Ramos (cell line): ENCODE measurements at regions not wholly inside any gene's neighbourhood (a gene's known extent, or its start where the extent isn't known, plus 50 kb on each side); places are given as distances from the start of the nearest gene placed in this dataset.

Source experiments
- in situ Hi-C: fragments of 300-500 bp; cut with MboI; formaldehyde crosslinking; loops from one replicate; pipeline ENCODE4 v1.14.3; 2022; ENCODE audit warnings: low sequenced_read_pairs; ENCODE audit not compliant: unreplicated experiment

- in situ Hi-C loops: no loop called here
Measured at GRCh38 chr14:98962118-98962517, 309.9 kb downstream of the BCL11B start.

- in situ Hi-C loops: no loop called here
Measured at GRCh38 chr14:98963610-98964009, 308.4 kb downstream of the BCL11B start.

- in situ Hi-C loops: no loop called here
Measured at GRCh38 chr14:98964171-98964570, 307.8 kb downstream of the BCL11B start.

DNA sequence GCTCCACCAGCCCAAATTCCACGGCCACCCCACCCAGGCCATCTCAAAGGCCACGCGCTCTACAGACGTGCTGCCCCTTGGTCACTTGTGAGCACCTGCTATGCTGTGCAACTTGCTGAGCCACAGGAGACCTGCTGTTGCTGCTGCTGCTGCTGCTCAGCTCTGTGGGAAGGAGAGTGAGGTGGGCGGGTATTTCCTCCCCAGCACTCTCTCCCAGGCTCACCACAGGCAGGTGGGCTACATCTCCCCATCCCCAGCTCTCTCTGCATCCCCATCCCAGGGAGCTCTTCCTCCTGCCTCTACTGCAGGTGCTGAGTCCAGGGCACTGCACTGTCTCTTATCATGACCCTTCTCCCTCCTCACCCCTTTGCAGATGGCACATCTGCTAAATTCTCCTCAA, 306.9 kb downstream of the BCL11B start:
- in situ Hi-C loops: no loop called here

GRCh38 chr14:98966016-98966415, 306.0 kb downstream of the BCL11B start:
- in situ Hi-C loops: no loop called here

- in situ Hi-C loops: no loop called here
Measured at GRCh38 chr14:98966475-98967162, 305.4 kb downstream of the BCL11B start.

DNA sequence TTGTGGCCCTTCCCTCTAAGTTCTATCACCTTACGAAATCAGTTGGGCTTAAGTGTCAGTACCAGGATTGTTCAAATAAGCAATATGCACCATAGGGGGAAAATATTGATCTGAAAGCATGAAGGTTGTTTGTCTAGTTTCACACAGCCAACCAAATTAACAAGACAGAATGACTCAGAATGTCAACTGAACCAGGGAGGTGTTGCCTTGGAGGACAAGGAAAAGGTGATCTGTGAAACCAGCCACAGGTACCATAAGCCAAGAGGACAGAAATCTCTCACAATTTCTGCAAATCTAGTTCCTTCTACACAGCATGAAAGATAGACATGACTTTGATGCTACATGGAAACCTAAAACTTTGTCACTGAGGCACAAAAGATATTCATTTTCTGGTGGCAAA, 297.9 kb downstream of the BCL11B start:
- in situ Hi-C loops: no loop called here

DNA sequence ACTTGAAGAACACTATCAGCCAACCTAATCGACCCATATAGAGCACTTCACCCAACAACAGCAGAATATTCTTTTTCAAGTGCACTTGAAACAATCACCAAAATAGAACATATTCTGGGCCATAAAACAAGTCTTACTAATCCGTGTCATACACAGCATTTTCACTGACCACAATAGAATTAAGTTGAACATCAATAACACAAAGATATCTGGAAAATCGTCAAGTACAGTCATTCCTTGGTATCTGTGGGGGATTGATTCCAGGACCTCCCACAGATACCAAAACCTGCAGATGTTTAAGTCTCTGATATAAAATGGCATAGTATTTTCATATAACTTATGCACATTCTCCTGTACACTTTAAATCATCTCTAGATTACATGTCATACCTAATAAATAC, 295.7 kb downstream of the BCL11B start:
- in situ Hi-C loops: no loop called here

DNA sequence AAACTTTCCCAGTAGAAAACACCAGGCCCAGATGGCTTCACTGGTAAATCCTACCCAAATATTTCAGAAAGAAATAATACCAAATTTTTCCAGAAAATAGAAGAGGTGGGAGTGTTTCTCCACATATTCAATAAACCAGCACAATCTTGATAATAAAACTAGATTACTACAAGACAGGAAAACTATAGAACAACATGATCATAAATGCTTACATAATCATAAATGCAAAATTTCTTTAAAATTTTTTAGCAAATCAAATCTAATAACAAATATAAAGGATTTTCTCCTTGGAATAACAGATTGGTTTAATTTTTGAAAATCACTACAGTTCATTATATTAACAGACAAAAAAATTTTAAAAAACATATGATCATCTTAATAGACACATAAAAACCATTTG, 294.5 kb downstream of the BCL11B start:
- in situ Hi-C loops: no loop called here

DNA sequence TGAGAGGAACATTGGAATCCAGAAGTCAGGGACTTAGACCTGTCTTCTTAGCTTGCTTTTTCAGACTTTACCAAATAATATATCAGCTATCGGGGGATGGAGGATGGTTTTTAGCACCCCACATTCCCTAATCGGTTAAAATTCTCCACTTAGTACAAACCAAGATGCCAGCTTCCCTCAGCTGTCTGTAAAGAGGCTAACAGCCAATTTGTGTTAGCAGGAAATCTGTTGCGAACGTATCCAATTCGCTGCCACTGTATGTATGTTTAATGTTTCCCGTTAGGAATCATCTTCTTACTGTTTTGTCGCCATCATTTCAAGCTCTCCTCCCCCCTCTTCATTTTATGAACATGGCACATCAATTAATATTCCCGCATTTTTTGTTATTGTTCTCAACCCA, 289.0 kb downstream of the BCL11B start:
- in situ Hi-C loops: no loop called here

DNA sequence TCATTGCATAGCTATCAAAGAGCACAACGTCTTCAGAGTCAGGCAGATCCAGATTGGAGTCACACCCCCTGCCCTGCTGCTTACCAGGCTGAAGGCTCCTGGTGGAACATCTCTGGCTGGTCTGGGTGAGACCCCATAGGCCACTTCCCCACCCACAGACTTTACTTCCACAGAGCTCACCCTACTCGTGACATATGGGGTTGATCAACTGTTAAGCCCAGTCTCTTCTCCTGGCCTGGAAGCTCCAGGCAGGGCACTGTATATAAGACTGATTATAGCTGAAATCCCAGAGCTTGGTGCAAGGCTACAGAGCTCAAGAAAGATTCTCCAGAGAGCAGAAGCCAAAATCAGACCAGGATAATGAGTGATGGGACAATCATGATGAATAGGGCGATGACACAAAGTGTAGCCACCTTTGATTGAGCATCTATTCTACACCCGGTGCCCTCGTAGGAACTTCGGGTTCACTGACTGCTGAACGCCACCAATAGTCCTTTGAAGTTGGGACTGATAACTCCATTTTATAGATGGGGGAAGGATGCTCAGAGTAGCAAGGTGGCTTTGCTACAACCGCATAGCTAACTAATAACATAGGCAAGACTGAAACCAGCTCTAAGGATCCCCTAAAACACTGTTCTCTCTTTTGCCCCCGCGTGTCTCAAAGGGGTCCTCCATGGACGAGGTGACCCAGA, 287.8 kb downstream of the BCL11B start:
- in situ Hi-C loops: no loop called here

GRCh38 chr14:98984719-98985041, 287.3 kb downstream of the BCL11B start:
- in situ Hi-C loops: no loop called here

DNA sequence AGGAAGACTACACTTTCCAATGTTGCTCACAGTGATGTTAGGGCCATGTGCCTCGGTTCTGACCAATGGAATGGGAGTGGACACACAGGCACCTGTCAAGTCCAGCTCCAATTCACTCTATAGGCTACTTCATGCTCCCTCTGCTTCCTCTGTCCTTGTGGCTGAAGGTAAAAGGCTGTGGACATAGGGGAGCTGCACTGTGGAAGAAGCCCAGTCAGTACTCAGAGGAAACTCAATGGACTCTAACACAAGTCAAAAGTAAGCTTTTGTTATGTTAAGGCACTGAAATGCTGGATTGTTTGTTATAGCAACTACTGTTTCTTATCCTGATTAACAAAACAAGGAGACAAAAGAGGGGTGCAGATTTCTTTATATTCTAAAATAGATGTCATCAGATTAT, 278.2 kb downstream of the BCL11B start:
- in situ Hi-C loops: no loop called here

DNA sequence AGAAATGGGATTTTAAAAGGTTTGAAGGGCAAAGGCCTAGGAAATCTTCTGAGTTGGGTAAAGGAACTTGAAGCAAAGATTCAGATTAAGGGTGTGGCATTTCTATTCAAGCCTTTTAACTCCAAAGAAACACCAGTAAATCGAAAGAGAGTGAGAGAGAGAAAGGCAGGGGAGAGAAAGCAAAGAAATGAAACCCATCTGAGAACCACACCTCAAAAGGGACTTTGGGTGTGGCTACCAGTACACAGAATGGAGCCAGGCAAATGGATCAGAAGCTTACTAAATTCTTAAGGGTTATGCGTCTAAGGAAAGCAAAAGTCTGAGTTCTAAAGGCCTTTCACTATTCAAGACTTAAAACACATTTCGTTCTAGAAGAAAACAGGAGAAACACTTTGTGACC, 277.4 kb downstream of the BCL11B start:
- in situ Hi-C loops: no loop called here

DNA sequence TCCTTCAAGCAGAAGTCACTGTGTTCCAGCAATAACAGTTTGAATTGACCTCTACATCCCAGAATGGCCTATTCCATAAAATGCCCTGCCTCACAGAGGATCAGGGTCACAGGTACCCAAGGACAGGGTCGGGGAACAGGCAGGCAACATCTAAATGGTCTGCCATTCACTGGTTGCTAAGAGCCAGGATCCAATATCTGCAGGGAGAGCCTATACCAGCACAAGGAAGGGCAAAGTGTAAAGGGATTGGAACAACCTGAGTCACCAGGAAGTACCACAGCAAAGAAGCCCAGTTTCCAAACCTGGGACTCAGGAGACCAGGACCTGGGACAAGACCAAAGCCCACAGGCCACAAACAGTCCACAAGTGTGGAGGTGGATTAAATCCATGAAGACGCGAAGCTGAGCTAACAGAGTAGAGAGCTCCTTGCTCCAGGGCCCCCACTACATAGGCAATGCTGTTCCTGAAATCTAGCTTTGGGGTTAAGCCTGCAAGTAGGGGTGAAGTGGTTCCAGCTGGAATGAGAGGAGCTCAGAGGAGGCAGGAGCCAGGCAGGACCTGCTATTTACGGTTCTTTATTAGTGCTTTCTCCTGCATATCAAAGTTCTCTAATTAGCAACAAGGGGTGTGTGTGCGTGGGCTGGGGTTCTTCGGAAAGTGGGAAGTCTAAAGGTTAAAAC, 274.3 kb downstream of the BCL11B start:
- in situ Hi-C loops: no loop called here

DNA sequence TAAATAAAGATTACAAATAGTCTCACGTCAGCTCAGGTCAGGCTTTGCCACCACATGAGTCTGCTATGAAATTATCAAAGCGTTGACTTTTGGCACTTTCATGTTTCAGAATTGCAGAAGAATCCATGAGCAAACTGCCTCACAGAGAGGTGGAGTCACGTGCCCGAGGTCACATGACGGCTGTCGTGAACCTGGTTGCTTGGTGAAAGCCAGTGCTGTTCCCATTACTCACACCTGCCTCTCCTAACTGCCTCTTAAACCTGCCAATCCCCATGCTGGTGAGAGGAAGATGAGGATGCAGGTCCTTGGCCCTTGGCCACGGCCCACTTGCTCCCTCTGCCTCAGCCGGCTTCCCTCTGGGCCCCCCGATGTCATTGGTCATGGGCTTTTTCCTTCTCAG, 272.7 kb downstream of the BCL11B start:
- in situ Hi-C loops: no loop called here

- in situ Hi-C loops: no loop called here
Measured at GRCh38 chr14:98999901-99000300, 272.1 kb downstream of the BCL11B start.

- in situ Hi-C loops: no loop called here
Measured at GRCh38 chr14:99001241-99001640, 270.8 kb downstream of the BCL11B start.

GRCh38 chr14:99003646-99004045, 268.4 kb downstream of the BCL11B start:
- in situ Hi-C loops: no loop called here

DNA sequence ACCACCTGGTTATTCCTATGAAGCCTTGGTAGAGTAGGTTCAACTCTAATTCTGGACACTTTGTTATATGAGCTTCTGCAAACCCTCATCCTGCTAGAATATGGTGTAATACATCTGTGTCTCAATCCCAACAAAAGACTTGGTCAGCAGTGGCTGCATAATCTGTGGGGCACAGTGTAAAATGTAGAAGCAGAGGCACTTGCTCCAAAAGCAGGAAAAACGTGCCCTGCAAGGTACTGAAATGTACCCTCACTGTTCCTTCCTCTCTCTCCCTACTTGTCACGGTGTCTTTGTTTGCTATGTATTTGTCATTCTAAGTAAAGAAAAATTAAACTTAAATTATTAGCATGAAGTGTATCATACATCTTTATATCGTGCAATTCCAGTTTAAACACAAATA, 267.9 kb downstream of the BCL11B start:
- in situ Hi-C loops: no loop called here

GRCh38 chr14:99006276-99006675, 265.7 kb downstream of the BCL11B start:
- in situ Hi-C loops: no loop called here

- in situ Hi-C loops: no loop called here
Measured at GRCh38 chr14:99007795-99008194, 264.2 kb downstream of the BCL11B start.
